ENCODE measurements at regions not wholly inside any gene's neighbourhood (a gene's known extent, or its start where the extent isn't known, plus 50 kb on each side); places are given as distances from the start of the nearest gene placed in this dataset.

DNA sequence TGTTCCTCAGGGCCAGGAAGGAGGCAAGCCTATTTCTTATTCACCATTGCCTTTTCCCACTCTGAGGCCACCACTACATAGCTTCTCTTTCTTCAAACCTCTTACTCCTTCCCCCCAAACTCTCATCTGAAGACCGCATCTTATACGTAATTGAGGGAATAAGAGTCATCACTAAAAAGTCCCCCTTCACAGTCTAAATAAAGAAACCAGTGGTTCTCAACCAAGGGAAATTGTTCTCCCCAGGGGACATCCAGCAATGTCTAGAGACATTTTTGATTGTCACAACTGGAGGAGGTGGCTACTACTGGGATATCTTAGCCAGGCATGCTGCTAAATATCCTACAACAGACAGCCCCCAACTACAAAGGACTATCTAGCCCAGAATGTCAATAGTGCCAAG, 327.6 kb upstream of the CNR1 start:
- intact Hi-C loops (cut with DNase I) = loop anchor here (2.0 kb wide), 1 partner anchor 563 kb away; no protein-coding TSS in a partner anchor
- H3K36me3 ChIP-seq = no peaks in the 10 kb centered on the region
- no peak for TF ChIP-seq POLR2AphosphoS5 (IDR thresholded peaks at IDR 0.05)
- TF ChIP-seq, protein P1, sequence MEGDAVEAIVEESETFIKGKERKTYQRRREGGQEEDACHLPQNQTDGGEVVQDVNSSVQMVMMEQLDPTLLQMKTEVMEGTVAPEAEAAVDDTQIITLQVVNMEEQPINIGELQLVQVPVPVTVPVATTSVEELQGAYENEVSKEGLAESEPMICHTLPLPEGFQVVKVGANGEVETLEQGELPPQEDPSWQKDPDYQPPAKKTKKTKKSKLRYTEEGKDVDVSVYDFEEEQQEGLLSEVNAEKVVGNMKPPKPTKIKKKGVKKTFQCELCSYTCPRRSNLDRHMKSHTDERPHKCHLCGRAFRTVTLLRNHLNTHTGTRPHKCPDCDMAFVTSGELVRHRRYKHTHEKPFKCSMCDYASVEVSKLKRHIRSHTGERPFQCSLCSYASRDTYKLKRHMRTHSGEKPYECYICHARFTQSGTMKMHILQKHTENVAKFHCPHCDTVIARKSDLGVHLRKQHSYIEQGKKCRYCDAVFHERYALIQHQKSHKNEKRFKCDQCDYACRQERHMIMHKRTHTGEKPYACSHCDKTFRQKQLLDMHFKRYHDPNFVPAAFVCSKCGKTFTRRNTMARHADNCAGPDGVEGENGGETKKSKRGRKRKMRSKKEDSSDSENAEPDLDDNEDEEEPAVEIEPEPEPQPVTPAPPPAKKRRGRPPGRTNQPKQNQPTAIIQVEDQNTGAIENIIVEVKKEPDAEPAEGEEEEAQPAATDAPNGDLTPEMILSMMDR (IDR thresholded peaks at IDR 0.05) = no peak
- TF ChIP-seq POLR2A (IDR thresholded peaks at IDR 0.05) = no peak
- no peak for TF ChIP-seq EP300 (IDR thresholded peaks at IDR 0.05)
- no peak for DNase-seq
- H3K4me1 ChIP-seq = no peaks in the 10 kb centered on the region
- H3K27ac ChIP-seq = no peak overlapping the region
- no peaks in the 10 kb centered on the region for H3K9me3 ChIP-seq
- no peak overlapping the region for H3K4me3 ChIP-seq
- WGBS, 2 donors = 79 to 88% methylated on average over 2 of the region's 2 CpGs
- no peaks in the 10 kb centered on the region for H3K27me3 ChIP-seq

DNA sequence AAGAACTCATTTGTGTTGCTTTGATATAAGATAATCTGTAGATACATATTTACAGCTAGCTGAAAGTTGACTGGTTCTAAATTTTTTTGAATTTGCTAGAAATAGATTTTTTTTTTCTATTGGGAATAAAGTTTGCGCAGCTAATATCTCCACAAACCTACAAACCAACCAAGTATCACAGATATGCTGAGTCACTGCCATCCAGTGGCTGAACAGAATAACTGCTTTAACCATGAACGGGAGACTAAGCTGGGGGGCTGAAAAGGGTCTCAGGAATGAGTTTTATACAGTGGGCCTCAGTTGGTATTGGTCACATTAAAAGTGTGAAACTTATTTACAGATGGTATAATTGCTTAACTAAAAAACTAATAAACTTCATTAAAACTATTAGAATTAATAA, 326.7 kb upstream of the CNR1 start:
- Histone ChIP-seq H3K27me3 (no peaks in the 10 kb centered on the region), H3K27ac (no peak overlapping the region), H3K36me3 (no peaks in the 10 kb centered on the region), H3K9me3 (no peaks in the 10 kb centered on the region), H3K4me1 (no peaks in the 10 kb centered on the region), H3K4me3 (no peak overlapping the region)
- TF ChIP-seq POLR2AphosphoS5 (IDR thresholded peaks at IDR 0.05) (no peak), POLR2A (IDR thresholded peaks at IDR 0.05) (no peak), EP300 (IDR thresholded peaks at IDR 0.05) (no peak)
- TF ChIP-seq, protein P1 (IDR thresholded peaks at IDR 0.05) = peak in 2 of 4 experiments; percentile 30 to 31
- 62 to 77% methylated on average over 2 of the region's 2 CpGs for WGBS, 2 donors
- intact Hi-C loops (cut with DNase I) = loop anchor here (2.0 kb wide), 1 partner anchor 562 kb away; no protein-coding TSS in a partner anchor
- no peak for DNase-seq

DNA sequence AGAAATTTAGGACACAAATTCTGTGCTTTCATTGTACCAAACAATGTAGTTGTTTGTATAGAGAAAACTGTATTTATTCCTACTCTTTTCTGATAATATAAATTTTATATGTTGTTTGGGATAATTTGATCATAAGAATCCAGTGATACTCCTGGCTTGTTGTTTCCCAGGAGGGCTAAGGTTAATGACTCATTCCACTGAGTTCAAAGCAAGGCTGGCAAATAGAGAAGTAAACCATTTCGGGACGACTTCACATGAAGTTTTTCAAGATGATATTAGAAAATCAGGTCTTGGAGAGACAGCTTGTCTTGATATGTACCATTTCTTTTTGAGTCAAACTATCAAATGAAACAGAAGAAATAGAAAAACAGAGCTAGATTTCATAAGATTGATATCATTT, 326.1 kb upstream of the CNR1 start:
- Histone ChIP-seq H3K36me3 (no peaks in the 10 kb centered on the region), H3K27ac (no peak overlapping the region), H3K4me3 (no peak overlapping the region), H3K27me3 (no peaks in the 10 kb centered on the region), H3K9me3 (no peaks in the 10 kb centered on the region), H3K4me1 (no peaks in the 10 kb centered on the region)
- DNase-seq = no peak
- intact Hi-C loops (cut with DNase I) = loop anchor here (2.0 kb wide), 1 partner anchor 561 kb away; no protein-coding TSS in a partner anchor
- WGBS, 2 donors = 72 to 77% methylated on average over 2 of the region's 2 CpGs
- TF ChIP-seq EP300 (IDR thresholded peaks at IDR 0.05) = no peak
- TF ChIP-seq POLR2A (IDR thresholded peaks at IDR 0.05) = no peak
- TF ChIP-seq POLR2AphosphoS5 (IDR thresholded peaks at IDR 0.05) = no peak
- TF ChIP-seq, protein P1 (IDR thresholded peaks at IDR 0.05) = no peak

GRCh38 chr6:88491266-88491880, 325.2 kb upstream of the CNR1 start:
- no peaks in the 10 kb centered on the region for H3K27me3 ChIP-seq
- H3K9me3 ChIP-seq = no peaks in the 10 kb centered on the region
- H3K4me1 ChIP-seq = no peaks in the 10 kb centered on the region
- intact Hi-C loops (cut with DNase I) = no loop called here
- no peak for DNase-seq
- H3K27ac ChIP-seq = peak overlapping the region in 1 of 4 donors; percentile 25
- H3K4me3 ChIP-seq = no peak overlapping the region
- no peaks in the 10 kb centered on the region for H3K36me3 ChIP-seq
- 83 to 90% methylated on average over 4 of the region's 4 CpGs for WGBS, 2 donors
- TF ChIP-seq EP300 (IDR thresholded peaks at IDR 0.05) (no peak), POLR2AphosphoS5 (IDR thresholded peaks at IDR 0.05) (no peak), POLR2A (IDR thresholded peaks at IDR 0.05) (no peak)
- TF ChIP-seq, protein P1 (IDR thresholded peaks at IDR 0.05) = no peak

DNA sequence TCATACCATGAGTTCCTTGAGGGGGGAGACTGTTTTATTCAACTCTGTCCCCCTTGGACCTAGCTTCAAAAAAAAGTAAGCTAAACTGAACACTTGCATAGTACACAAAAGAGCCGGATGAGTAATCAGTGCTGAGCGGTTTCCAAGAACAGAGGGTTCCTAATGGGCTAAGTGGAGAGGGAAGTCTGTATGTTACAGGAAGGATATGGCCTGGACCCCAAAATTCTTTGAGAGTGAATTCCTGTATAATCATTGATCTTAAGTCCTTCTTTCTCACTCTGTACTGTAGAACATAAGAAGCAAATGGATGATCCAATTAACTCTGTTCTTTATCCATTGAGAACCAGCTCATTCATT, 324.7 kb upstream of the CNR1 start:
- no peaks in the 10 kb centered on the region for H3K36me3 ChIP-seq
- 88 to 92% methylated on average over 2 of the region's 2 CpGs for WGBS, 2 donors
- H3K27me3 ChIP-seq = no peaks in the 10 kb centered on the region
- no peaks in the 10 kb centered on the region for H3K4me1 ChIP-seq
- no peaks in the 10 kb centered on the region for H3K9me3 ChIP-seq
- peak overlapping the region in 1 of 4 donors; percentile 25 for H3K27ac ChIP-seq
- intact Hi-C loops (cut with DNase I) = no loop called here
- no peak for DNase-seq
- no peak overlapping the region for H3K4me3 ChIP-seq
- TF ChIP-seq EP300 (IDR thresholded peaks at IDR 0.05) (no peak), POLR2A (IDR thresholded peaks at IDR 0.05) (no peak), POLR2AphosphoS5 (IDR thresholded peaks at IDR 0.05) (no peak)
- TF ChIP-seq, protein P1 (IDR thresholded peaks at IDR 0.05) = no peak
